ENCODE measurements at regions not wholly inside any gene's neighbourhood (a gene's known extent, or its start where the extent isn't known, plus 50 kb on each side); places are given as distances from the start of the nearest gene placed in this dataset.
"Not testable (repeated sequence)": the region's sequence is repeated elsewhere in the genome, so short reads cannot be mapped to it uniquely, and the experiment has no call there.

DNA sequence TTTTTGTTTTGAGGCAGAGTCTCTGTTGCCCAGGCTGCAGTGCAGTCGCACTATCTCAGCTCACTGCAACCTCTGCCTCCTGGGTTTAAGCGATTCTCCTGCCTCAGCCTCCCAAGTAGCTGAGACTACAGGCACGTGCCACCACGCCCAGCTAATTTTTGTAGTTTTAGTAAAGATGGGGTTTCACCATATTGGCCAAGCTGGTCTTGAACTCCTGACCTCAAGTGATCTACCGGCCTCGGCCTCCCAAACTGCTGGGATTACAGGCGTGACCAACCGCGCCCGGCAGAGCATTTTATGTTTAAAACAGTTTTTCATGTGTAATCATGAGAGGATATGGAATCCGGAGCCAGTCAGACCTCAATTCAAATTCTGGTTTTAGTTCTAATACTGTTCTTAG lies 94.0 kb upstream of the CHD2 start:
- not testable (repeated sequence) for DNase-seq

DNA sequence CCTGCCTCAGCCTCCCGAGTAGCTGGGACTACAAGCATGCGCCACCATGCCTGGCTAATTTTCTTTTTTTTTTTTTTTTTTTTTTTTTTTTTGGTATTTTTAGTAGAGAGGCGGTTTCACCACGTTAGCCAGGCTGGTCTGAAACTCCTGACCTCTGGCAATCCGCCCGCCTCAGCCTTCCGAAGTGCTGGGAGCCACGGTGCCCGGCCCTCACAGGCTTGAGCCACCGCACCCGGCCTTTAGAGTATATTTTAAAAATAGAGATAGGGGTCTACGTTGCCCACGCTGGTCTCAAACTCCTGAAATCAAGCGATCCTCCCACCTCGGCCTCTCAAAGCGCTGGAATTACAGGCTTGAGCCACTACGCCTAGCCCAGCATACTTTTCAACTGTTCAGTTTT lies 93.4 kb upstream of the CHD2 start:
- no peak for DNase-seq

DNA sequence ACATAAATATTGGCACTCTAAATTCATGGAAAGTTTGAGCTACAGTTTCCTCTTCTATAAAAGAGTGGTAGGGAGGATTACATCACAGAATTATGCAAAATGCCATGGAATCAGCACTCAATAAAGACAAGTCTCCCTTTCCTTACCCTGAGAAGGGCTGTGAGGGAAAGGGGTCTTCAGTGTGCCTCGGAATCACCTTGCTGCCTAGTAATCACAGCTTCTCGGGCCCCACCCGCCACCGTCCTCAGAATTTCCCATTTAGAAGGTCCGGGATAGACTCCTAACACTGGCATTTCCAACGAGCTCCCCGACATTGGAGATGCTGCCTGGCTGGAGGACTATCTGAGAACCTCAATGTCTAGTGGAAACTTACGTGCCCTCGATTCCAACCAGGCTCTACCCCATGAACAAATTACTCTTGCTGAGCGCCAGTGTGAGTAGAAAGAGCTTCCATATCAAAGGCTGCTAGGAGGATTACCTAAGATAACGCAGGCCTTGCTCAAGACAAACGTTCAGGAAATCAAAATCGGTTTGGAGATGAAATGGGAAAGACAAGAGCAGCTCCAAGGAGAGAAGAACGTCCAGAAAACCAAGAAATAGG lies 92.1 kb upstream of the CHD2 start:
- peak; percentile 39 for DNase-seq

DNA sequence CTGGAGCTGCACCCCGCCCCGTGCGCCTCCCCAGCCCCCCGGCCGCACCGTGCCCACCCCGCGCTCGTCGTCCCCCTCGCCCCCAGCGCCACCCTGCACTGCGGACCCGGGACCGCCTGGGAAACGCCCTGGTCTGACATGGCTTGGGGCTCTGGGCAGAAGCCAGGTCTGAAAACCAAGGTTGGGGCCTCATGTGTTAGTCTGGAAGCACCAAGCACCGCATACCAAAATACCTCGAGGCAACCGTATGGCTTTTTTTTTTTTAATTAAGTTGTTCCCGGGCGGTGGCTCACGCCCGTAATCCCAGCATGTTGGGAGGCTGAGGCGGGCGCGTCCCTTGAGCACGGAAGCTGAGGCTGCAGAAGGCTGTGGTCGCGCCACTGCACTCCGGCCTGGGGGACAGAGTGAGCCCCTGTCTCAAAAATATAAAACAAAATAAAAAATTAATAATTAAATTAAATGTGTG lies 91.5 kb upstream of the CHD2 start:
- DNase-seq, result no peak

DNA sequence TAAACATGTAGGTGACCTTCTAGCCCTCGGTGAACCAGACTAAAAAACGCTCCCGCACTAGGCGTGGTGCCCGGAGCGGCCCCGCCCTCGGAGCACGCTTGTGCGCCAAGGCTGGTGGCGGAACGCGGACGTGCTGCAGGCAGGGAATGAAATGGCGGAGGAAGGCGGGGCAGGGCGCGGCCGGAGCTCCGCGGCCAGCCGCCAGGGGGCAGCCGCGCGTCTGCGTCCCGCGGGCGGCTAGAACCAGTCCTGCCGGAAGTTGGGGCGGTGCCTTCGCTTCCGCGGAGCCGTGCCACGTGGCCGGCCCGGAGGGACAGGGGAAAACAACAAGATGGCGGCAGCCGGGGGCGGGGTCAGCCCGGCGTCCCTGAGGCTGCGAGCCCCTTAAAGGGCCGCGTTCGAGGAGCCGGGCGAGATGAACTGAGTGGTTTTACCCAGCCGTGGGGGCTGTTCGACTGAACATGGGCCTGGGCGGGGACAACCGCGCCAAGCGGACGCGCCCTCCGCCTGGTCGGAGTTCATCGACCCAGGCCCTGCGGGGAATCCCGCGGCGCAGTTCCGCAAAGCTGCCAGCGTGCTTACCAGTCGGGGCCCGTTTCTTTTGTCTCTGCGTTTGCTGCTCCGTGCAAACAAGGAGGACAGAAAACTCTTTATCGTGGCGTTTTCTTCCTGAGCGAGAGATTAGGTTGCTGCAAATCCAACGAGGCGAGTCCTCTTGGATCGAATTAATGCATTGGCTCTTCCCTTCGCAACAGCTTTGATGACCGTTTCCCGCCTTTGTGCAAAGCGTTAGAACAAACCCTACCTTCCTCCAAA lies 90.9 kb upstream of the CHD2 start:
- peak; percentile 96 for DNase-seq

DNA sequence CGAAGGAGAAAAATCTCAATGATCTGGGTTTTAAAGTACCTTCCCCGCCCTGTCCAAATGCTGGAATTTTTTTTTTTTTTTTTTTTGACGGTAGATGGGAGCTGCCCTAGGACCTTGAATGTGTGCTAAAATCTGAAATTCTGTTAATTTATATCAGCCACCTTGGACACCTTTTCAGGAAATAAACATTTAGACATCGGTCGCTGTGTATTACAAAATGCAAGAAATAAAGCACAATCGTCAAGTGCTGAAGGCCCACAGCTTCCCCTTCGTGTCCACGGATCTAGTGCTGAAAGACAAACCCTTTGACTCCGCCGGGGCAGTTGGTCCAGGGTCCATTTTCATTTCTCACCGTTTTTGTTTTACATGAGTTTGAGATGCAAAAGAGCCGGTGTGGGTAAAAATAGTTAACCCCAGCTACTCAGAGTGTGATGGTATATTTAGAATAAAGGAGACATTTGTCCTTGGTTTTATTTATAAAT lies 90.2 kb upstream of the CHD2 start:
- no peak for DNase-seq

DNA sequence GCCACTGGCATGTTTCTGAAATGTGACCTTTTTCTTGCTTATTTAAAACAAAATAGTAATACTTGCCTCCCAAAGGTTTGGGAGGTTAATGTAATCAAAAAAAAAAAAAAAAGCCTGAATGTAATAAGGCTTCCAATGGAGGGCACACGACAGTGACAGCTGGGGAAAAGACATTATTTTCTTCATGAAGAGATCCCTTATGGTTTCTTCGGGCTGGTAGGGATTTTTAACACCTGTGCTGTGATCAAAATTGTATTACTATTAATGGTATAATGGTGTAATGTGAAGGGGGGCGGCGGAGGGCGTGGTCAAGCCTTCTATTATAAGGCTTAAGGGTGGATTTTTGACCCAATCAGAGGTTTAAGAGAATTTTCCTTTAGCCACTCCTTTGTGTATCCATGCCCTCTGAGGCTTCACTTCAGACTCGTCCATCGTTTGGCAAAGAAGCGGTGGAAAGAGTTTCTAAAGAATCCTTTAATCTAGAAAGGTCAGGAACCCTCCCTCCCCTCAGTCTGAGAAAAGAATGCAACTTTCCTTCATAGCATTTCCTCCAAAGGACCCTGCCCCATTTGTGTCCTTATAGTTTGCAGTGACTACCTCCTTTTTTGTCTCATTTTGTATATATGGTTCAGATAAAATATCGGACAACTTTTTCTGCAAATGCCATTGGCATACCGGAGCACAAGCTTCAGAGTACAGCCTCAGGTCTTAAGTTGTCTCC lies 89.5 kb upstream of the CHD2 start:
- DNase-seq, result peak; percentile 89

DNA sequence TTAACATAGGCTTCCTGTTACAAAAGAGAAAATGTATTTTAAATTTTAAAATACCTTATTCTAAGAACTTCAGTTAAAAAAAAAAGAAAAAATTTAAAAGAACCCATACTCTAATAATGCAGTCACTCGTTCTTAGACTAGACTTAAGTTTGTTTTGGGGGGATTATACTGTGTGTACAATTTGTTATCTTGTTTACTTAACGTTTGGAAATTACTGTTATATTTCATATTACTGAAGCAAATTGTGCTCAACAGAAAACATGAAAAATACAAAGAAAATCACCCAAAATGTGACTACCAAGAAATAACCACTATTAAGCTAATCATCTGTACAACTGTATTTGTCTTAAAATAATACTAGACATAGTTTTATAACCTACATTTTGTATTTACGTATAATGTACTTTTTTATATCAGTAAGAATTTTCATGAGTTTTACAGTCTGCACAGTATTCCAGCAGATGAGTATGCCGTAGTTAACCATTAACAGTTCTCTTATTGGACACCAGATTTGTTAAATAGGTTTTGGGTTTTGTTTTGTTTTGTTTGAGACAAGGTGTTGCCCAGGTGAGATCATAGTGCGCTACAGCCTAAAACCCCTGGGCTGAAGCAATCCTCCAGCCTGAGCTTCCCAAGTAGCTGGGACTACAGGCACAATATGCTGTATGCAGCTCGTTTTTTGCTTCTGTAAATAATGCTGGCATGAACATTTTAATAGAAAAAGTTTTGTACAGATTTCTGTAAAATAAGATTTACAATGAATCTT lies 88.8 kb upstream of the CHD2 start:
- peak; percentile 61 for DNase-seq

DNA sequence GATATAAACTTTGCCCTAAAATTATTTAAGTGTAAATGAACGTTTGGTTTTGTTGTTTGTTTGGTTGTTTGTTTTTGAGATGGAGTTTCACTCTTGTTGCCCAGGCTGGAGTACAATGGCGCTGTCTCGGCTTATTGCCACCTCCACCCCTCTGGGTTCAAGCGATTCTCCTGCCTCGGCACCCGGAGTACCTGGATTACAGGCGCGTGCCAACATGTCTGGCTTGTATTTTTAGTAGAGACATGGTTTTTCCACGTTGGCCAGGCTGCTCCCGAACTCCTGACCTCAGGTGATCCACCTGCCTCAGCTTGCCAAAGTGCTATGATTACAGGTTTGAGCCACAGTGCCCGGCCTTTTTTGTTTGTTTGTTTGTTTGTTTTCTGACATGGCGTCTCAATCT lies 87.9 kb upstream of the CHD2 start:
- no peak for DNase-seq

DNA sequence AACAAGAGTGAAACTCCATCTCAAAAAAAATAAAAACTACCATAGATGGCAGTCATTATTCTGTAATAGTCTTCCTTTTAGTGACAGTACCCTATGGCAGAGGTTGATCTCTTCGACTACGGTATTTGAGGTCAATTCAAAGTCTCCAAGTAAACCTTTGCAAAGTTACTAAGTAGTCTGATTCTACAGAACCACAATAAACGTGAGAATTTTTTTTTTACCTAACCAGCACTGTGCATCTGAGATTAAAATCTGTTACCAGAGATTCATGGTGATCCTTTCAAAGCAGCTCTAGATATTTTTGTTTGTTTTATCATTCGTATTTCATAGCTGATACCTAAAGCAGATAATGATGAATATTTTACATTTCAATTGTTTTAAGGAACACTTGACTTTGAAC lies 86.6 kb upstream of the CHD2 start:
- DNase-seq, result no peak

DNA sequence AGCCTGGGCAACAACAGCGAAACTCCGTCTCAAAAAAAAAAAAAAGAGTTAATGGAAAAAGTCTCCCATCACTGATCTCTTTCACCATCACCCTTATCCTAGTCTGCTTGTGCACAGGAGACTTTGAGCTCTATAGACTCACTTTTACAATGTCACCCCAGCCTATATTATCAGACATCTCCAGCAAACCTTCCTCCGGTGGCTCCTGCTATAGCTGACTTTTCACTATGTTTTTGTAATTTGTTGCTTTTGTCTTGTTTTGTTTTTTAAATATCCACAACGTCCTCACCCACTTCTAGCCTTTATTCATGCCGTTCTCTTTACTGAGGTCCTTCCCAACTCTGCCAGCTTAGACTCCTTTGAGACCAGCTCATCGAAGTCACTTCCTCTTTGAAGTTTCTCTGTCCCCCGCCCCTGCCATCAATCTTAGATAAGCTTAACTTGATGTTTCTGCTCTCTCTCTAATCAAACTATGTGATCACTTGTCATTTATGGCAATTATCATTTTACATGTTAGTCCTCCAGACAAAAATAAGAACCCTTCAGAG lies 82.7 kb upstream of the CHD2 start:
- DNase-seq, result no peak

DNA sequence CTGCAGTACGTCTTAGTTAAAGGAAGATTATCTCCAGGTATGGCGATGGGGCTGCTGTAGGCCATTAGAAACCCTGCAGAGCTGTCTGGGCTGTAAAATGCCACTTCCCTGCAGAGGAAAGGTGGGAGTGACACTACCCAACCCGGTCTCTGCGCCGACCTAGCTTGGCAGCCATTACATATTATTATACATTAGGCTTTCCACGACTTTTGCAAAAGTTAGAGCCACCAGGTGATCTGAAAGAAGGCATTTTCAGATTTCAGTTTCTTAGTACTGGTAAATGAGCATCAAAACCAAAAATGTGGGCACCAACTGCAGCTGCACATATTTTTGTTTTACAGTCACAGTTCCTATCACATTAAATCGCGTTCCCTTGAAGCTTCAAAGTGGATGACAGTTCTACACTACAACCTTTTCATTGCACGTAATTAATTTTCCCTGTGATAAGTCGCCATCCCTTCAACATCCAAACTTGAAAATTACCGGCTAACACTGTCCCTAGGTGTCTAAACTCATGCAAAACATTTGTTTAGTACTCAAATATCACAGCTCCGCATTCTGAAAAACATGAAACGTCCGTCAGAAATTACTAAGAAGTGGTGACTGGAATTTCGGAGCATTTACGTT lies 81.4 kb upstream of the CHD2 start:
- no peak for DNase-seq

DNA sequence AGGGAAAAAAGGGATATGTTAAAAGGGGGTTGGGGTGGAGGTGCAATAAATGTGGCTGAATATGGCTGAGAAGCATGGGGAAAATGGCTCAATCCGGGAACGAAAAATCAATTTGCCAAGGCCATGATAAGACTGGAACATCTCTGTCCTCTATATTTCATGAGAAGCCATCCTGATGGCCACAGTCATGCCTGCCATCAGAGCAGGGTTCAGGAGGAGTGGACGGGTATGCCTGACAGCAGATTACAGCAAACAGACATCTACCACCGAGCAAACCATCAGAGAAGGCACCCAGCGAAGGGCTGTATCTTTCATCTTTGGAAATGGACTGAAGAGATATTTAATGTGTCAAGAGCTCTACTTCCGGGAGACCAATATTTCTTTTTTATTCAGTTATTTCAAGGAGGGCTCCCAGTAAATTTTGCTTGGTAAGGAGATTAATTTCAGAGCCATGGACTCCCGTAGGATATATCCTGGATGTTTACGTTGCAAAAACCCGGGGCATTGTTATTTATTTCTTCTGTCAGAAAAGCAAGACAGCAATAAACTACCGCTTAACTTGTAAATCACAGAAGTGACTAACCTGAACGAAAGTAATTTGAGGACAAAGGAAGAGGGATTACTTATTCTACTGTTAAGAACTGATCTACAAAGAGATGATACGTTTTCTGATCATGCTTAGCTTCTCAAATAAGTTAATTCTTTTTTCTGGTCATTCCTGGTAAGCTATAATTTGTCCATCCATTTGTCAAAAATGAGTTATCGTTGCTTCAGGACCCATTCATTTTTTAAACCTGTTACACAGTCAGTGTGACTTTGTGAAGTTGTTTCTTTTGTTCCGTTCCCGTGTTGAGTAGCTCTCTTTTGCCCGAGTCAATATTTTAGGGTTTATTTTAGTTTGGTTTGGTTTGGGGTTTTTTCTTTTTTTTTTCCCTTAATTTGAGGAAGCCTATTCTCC lies 80.6 kb upstream of the CHD2 start:
- DNase-seq, result no peak

DNA sequence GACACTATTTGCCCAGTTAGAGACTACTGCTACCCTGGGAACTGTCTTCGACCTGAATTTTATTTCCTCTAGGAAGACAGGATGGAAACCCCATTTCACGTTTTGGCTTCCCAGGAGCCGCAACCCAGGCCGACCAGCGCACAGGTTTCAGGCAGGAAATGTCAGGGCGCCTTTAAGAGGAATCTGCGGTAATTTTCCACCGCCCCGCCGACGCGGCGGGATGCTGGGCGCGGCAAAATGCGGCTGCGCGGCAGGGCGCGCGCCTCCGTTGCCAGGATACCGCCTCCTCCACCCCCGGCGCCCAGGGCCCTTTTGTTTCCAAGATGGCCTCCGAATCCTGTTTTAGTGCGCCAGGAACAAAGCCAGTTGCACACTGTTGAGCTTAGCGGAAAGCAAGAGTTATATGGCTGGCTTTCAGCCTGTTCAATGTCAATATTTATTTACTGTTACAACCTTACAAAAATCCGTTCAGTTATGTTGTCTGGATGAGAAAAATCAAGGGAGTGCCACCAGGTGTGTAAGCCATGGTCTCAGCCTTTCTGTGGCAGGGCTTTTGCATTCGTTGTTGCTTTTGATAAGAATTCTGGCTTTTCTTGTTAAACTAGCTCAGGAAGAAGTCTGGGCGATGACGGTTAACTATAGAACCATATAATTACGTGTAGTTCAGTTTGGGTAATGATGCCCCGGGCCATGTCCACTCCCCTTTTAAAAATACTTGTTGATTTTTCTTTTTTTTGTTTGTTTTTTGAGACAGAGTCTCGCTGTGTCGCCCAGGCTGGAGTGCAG lies 79.7 kb upstream of the CHD2 start:
- DNase-seq, result peak; percentile 94

DNA sequence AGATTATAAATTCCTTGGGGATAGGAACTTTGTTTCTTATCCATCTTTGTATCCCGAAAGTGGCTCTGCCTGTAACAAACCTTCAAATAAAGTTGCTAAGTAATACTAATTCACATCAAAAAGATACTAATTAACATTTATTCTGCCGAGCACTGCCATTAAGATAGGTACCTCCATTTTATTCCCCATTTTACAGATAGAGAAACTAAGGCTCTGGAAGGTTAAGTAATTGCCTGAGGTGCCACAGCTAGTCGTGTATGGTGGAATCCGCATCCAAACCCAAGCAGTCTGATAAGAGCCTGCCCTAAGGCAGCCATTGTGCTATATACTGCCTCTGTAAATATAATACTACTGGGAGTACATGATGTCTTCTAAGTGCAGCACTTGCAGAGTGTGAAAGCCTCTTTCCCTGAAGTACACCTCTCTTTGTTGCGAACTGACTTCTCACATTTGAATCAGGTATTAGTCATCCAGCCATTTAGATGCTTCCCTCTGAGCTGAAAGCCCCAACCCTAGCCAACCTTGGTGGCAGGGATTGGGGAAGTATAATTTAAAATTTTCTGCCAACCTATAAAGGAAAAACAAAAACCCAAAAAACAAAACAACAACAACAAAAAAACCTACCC lies 78.5 kb upstream of the CHD2 start:
- no peak for DNase-seq

DNA sequence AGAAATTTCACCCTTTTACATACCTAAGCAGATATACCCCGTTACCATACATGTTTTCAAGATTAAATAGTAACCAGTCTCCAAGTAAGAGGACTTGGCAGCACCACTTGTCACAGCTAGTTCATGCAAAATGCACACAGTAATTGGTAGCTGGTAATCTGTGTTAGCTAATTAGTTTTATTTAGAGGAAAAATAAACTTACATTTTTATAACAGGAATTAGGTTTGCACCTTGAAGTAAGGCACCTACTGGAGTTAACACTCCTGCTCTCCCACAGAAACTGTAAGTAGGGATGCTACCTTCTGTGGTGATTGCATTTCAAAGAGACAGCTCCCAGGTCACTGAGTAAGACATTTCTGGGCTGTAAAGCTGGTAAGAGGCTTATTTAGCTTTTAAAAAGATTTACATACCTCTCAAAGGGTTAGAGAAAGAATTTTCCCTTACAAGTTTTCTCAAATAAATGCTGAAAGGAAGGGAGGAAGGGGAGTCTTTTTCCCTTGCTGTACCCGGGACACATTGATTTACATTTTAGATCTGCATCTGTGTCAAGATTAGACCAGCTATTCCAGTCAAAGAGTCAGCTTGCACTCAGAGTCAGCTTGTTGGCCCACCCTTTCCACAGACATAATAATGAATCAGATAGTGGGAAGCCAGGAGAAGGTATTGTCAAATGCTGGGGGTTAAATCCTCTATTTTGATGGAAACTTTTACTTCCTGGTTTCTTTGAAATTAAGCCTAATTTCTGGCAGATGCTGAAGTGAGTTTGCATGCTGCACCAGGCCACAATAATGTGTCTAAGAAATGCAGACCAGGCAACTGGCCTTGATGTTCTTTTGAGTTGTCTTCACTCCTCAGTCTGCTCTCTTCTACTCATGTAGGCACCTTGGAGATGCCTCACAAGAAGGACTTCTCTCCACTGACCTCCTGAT lies 77.6 kb upstream of the CHD2 start:
- DNase-seq, result no peak

DNA sequence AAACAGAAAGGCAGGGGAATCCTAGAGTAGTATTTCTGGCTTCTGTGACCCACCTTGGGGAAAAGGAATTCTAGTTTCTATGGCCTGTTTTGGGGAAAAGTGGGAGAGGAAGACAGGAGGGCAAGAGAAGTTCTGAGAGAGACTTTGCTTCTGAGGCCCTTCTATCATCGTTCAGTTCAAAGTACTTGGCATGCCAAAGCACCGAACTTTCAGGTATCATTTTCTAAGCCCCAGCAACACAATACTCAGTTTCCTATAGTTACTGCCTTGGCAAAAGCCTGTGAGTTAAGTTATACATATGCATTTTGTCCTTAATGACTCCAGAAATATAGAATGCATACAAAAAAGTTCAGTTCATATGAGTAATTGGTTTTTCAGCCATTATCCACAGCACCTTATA lies 74.1 kb upstream of the CHD2 start:
- DNase-seq, result no peak

DNA sequence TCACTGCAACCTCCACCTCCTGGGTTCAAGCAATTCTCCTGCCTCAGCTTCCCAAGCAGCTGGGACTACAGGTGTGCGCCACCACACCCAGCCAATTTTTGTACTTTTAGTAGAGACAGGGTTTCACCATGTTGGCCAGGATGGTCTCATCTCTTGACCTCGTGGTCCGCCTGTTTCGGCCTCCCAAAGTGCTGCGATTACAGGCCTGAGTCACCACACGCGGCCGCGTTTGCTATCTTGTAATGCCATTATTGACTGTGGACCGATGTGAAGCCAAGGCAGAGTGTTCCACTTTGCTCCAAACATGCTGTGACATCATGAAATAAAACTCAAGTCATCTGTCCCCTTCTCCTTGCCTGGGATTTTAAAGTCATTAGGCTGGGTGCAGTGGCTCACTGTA lies 72.1 kb upstream of the CHD2 start:
- DNase-seq, result not testable (repeated sequence)

DNA sequence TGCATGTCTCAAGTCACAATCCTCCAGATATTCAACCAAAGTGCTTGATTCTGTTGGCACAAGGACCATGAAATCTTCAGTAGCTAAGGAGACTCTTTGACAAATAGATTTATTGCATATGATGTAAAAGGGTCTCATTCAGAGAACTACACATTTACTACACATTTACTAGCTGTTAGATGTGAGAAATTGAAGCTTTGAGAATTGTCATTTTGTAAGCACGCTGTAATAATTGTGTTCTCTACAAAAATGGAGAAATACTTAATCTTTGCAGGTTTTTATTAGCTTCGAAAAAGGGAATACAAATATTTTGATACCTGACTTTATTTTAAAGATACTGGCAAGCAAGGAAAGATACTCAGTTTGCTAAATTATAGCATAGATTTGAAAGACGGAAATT lies 70.2 kb upstream of the CHD2 start:
- no peak for DNase-seq
